ENCODE measurements at regions not wholly inside any gene's neighbourhood (a gene's known extent, or its start where the extent isn't known, plus 50 kb on each side); places are given as distances from the start of the nearest gene placed in this dataset.

DNA sequence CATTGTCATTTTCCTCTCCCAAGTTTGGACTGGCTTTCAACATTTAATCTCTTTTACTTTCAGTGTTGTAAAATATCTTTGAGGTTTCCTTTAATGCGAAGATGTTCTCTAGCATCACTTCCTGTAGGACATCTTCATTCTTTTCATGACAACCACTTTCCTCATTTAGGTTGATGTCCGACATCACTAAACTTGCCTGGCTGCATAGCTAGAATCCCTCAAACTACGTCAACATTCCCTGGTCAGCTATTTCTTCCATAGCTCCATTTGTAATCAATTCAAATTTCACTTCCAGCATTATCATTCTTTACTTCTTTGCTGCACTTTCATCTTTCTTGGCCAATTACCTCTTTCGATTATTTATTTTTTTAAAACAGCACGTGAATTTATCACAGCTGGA, 198.6 kb upstream of the EMCN start:
- Histone ChIP-seq H2AK5ac (ENCODE audit: insufficient read length, low read length) (no peak overlapping the region), H3K18ac (ENCODE audit: insufficient read length, low read depth, low read length) (no peak overlapping the region), H2BK20ac (ENCODE audit: low read depth, low read length, poor library complexity, severe bottlenecking) (no peak overlapping the region), H4K8ac (replicated peaks; ENCODE audit: insufficient read length, low read depth, low read length) (no peak overlapping the region), H3K23me2 (ENCODE audit: insufficient read length, low read depth, low read length, poor library complexity, severe bottlenecking) (no peaks in the 10 kb centered on the region), H3K27me3 (ENCODE audit: insufficient read depth, low read length) (no peaks in the 10 kb centered on the region), H4K5ac (ENCODE audit: insufficient read length, low read depth, low read length) (no peak overlapping the region), H3K4ac (ENCODE audit: low read depth, low read length) (no peak overlapping the region), H2BK120ac (ENCODE audit: low read depth, low read length, poor library complexity, severe bottlenecking) (no peak overlapping the region), H2BK12ac (ENCODE audit: insufficient read length, low read depth, low read length) (no peak overlapping the region), H3K79me1 (ENCODE audit: insufficient read depth, low read depth, low read length, poor library complexity, severe bottlenecking) (no peaks in the 10 kb centered on the region), H3T11ph (ENCODE audit: low read length) (no peak overlapping the region), H3K27ac (ENCODE audit: insufficient read length, low read depth, low read length) (no peak overlapping the region), H3K23ac (ENCODE audit: insufficient read length, low read depth, low read length) (no peak overlapping the region), H3K56ac (ENCODE audit: insufficient read length, low read depth, low read length) (no peak overlapping the region), H3K9ac (ENCODE audit: extremely low read depth, insufficient read length, low read length) (no peak overlapping the region), H2BK5ac (ENCODE audit: insufficient read length, low read length) (no peak overlapping the region), H3K79me2 (ENCODE audit: insufficient read depth, low read length) (no peaks in the 10 kb centered on the region), H3K14ac (ENCODE audit: insufficient read depth, low read length) (no peak overlapping the region), H3K4me1 (ENCODE audit: insufficient read depth, low read length) (no peaks in the 10 kb centered on the region), H3K4me2 (ENCODE audit: insufficient read depth, insufficient read length, low read length) (no peak overlapping the region), H4K91ac (ENCODE audit: insufficient read length, low read depth, low read length) (no peak overlapping the region), H3K9me3 (ENCODE audit: control insufficient read depth, low read depth, low read length) (no peaks in the 10 kb centered on the region), H2AFZ (ENCODE audit: low read length) (no peak overlapping the region), H4K20me1 (ENCODE audit: control insufficient read depth, insufficient read depth, insufficient read length) (no peaks in the 10 kb centered on the region), H2BK15ac (ENCODE audit: low read depth, low read length) (no peak overlapping the region)
- H3K4me1 Mint-ChIP-seq: no peaks in the 10 kb centered on the region
- no peaks in the 10 kb centered on the region; a peak in 1 of 7 replicates for H3K36me3 Mint-ChIP-seq (ENCODE audit: insufficient read depth in 1 of 3, low read depth in 3 of 3)
- H3K4me3 Mint-ChIP-seq: no peak overlapping the region
- TF ChIP-seq, protein P1, sequence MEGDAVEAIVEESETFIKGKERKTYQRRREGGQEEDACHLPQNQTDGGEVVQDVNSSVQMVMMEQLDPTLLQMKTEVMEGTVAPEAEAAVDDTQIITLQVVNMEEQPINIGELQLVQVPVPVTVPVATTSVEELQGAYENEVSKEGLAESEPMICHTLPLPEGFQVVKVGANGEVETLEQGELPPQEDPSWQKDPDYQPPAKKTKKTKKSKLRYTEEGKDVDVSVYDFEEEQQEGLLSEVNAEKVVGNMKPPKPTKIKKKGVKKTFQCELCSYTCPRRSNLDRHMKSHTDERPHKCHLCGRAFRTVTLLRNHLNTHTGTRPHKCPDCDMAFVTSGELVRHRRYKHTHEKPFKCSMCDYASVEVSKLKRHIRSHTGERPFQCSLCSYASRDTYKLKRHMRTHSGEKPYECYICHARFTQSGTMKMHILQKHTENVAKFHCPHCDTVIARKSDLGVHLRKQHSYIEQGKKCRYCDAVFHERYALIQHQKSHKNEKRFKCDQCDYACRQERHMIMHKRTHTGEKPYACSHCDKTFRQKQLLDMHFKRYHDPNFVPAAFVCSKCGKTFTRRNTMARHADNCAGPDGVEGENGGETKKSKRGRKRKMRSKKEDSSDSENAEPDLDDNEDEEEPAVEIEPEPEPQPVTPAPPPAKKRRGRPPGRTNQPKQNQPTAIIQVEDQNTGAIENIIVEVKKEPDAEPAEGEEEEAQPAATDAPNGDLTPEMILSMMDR (conservative IDR thresholded peaks at IDR 0.05): no peak
- no peak overlapping the region for H3K27ac Mint-ChIP-seq
- no peak for DNase-seq
- WGBS (ENCODE audit: extremely low coverage, insufficient read length, low lambda C conversion rate): no CpG with 5 or more reads among the region's 5 CpGs
- no peaks in the 10 kb centered on the region for H3K27me3 Mint-ChIP-seq (ENCODE audit: low read depth)
- peaks cover 2 to 6% of the 10 kb centered on the region in 2 experiments; a peak in 2 of 5 replicates for H3K9me3 Mint-ChIP-seq

Measured in H9 (cell line).